HepG2 (cell line): ENCODE measurements at regions not wholly inside any gene's neighbourhood (a gene's known extent, or its start where the extent isn't known, plus 50 kb on each side); places are given as distances from the start of the nearest gene placed in this dataset.
A peak's percentile ranks its signal among the peaks of the same experiment; 100 is the strongest.

Experiments used
- CREM ChIP-seq, 2 experiments: sonication (generic) in 1 of 2; formaldehyde crosslinking in 1 of 2; IDR thresholded peaks; 2 replicates each; pipeline versions ENCODE4 v1.4.0 to v1.6.1; 2016 to 2020; ENCODE audit warnings: antibody characterized with exemption in 1 of 2, mild to moderate bottlenecking in 1 of 2, missing genetic modification reagents in 1 of 2
- ELF3 ChIP-seq: IDR thresholded peaks from 2 replicates; pipeline ENCODE4 v1.6.1; 2016; ENCODE audit warnings: missing genetic modification reagents, missing compliant biosample characterization
- GPN1 ChIP-seq: sonication (generic); formaldehyde crosslinking; IDR thresholded peaks from 2 replicates; pipeline ENCODE4 v1.5.1; 2020; ENCODE audit warnings: missing genetic modification reagents, borderline replicate concordance
- HHEX ChIP-seq: IDR thresholded peaks from 2 replicates; pipeline ENCODE4 v1.6.1; 2016; ENCODE audit warnings: control low read depth
- MTF2 ChIP-seq: sonication (generic); formaldehyde crosslinking; IDR thresholded peaks from 2 replicates; pipeline ENCODE4 v1.5.0; 2020; ENCODE audit warnings: missing genetic modification reagents, borderline replicate concordance
- RAD21 ChIP-seq: fragments of 450-650 bp; formaldehyde crosslinking; IDR thresholded peaks from 2 replicates; pipeline ENCODE4 v1.5.0; 2020; ENCODE audit warnings: mild to moderate bottlenecking
- SMYD3 ChIP-seq: sonication (generic); formaldehyde crosslinking; IDR thresholded peaks from 2 replicates; pipeline ENCODE4 v1.8.1; 2023; ENCODE audit warnings: mild to moderate bottlenecking, missing genetic modification reagents
- TAF15 ChIP-seq: fragments of 200-400 bp; formaldehyde crosslinking; IDR thresholded peaks from one replicate; pipeline ENCODE4 v1.6.1; 2018; ENCODE audit warnings: mild to moderate bottlenecking, low read depth, low read length; ENCODE audit not compliant: poor library complexity, severe bottlenecking
- XBP1 ChIP-seq: sonication (generic); formaldehyde crosslinking; IDR thresholded peaks from 2 replicates; pipeline ENCODE4 v1.5.0; 2020; ENCODE audit warnings: missing genetic modification reagents
- XRCC5 ChIP-seq: fragments of 200-400 bp; formaldehyde crosslinking; optimal IDR thresholded peaks from 2 replicates; pipeline ENCODE3; 2017; ENCODE audit warnings: mild to moderate bottlenecking, low read length
- ZFP37 ChIP-seq: sonication (generic); formaldehyde crosslinking; IDR thresholded peaks from 2 replicates; pipeline ENCODE4 v1.4.0; 2020; ENCODE audit warnings: missing genetic modification reagents, borderline replicate concordance
- ZMYM2 ChIP-seq: sonication (generic); formaldehyde crosslinking; IDR thresholded peaks from 2 replicates; pipeline ENCODE4 v1.8.0; 2022; ENCODE audit warnings: mild to moderate bottlenecking, missing genetic modification reagents
- ZNF747 ChIP-seq: sonication (generic); formaldehyde crosslinking; IDR thresholded peaks from 2 replicates; pipeline ENCODE4 v1.8.1; 2023; ENCODE audit warnings: missing genetic modification reagents, mild to moderate bottlenecking, borderline replicate concordance
- TF ChIP-seq, protein P1 (sequence below): IDR thresholded peaks from 2 replicates; pipeline ENCODE4 v1.6.1; 2016
- TF ChIP-seq, protein P2 (sequence below): sonication (generic); formaldehyde crosslinking; conservative IDR thresholded peaks from 2 replicates; pipeline ENCODE4 v1.8.0; 2022; ENCODE audit warnings: mild to moderate bottlenecking, moderate library complexity, missing genetic modification reagents
- TF ChIP-seq, protein P3 (sequence below): sonication (generic); formaldehyde crosslinking; IDR thresholded peaks from 2 replicates; pipeline ENCODE4 v1.8.1; 2023; ENCODE audit warnings: mild to moderate bottlenecking, inconsistent platforms, moderate library complexity, missing genetic modification reagents, borderline replicate concordance
- TF ChIP-seq, protein P4 (sequence below): sonication (generic); formaldehyde crosslinking; IDR thresholded peaks from 2 replicates; pipeline ENCODE4 v1.9.0; 2022; ENCODE audit warnings: low read depth, missing genetic modification reagents
- TF ChIP-seq, protein P5 (sequence below): sonication (generic); formaldehyde crosslinking; conservative IDR thresholded peaks from 2 replicates; pipeline ENCODE4 v1.4.0; 2020; ENCODE audit warnings: mild to moderate bottlenecking, missing genetic modification reagents, moderate library complexity
- TF ChIP-seq, protein P6 (sequence below): sonication (generic); formaldehyde crosslinking; IDR thresholded peaks from 2 replicates; pipeline ENCODE4 v1.5.0; 2020; ENCODE audit warnings: missing genetic modification reagents

DNA sequence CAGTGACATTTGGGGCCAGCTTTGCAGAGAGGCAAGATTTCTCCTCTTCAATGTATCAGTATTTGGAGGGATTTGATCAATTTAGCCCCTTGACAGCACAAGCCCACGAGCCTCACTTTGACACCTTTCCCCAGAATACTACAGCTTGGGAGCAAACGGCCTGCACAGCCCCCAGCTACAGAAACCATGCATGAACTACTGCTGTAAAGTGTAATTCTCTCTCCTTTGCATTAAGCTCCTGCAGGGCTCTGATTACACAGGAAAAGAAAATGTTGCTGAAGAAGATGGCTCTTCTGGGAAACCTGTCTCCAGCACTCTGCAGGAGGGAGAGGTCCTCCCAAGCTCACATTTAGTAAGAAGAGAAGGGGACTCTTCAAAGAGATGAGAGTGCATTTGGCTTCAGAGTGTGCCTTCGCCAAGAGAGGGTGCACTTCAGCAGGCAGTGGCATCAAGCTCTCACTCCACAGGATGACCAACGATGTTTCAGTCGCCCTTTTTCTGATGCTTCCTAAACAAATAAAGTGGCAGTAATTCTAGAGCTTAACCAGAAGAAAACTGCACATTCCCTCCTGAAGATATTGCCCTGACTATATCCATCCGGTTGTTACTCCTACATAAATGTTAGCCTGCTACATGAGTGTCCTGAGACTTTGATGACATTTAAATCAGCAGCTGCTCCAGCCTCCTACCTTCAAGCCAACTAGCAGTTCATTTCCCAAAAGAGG lies 272.2 kb downstream of the AUH start (continued):
- TF ChIP-seq, protein P1, sequence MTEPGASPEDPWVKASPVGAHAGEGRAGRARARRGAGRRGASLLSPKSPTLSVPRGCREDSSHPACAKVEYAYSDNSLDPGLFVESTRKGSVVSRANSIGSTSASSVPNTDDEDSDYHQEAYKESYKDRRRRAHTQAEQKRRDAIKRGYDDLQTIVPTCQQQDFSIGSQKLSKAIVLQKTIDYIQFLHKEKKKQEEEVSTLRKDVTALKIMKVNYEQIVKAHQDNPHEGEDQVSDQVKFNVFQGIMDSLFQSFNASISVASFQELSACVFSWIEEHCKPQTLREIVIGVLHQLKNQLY: no peak
- TF ChIP-seq GPN1 (CRISPR knock-in tag) (no peak), TAF15 (no peak), ZNF747 (CRISPR knock-in tag) (no peak), SMYD3 (CRISPR knock-in tag) (no peak), MTF2 (CRISPR knock-in tag) (no peak), ELF3 (peak; percentile 9; the same call in 1 of the 2 replicates), HHEX (CRISPR knock-in tag) (no peak), ZFP37 (no peak), CREM (IDR thresholded peaks at IDR 0.05) (no peak), CREM (CRISPR knock-in tag; IDR thresholded peaks at IDR 0.05) (no peak), XRCC5 (peak; percentile 48), RAD21 (peak; percentile 74; the same call in 1 of the 2 replicates), XBP1 (CRISPR knock-in tag) (no peak), ZMYM2 (no peak)
- TF ChIP-seq, protein P2, sequence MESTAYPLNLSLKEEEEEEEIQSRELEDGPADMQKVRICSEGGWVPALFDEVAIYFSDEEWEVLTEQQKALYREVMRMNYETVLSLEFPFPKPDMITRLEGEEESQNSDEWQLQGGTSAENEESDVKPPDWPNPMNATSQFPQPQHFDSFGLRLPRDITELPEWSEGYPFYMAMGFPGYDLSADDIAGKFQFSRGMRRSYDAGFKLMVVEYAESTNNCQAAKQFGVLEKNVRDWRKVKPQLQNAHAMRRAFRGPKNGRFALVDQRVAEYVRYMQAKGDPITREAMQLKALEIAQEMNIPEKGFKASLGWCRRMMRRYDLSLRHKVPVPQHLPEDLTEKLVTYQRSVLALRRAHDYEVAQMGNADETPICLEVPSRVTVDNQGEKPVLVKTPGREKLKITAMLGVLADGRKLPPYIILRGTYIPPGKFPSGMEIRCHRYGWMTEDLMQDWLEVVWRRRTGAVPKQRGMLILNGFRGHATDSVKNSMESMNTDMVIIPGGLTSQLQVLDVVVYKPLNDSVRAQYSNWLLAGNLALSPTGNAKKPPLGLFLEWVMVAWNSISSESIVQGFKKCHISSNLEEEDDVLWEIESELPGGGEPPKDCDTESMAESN (CRISPR knock-in tag): no peak
- TF ChIP-seq, protein P3, sequence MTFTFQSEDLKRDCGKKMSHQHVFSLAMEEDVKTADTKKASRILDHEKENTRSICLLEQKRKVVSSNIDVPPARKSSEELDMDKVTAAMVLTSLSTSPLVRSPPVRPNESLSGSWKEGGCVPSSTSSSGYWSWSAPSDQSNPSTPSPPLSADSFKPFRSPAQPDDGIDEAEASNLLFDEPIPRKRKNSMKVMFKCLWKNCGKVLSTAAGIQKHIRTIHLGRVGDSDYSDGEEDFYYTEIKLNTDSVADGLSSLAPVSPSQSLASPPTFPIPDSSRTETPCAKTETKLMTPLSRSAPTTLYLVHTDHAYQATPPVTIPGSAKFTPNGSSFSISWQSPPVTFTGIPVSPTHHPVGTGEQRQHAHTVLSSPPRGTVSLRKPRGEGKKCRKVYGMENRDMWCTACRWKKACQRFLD (CRISPR knock-in tag): no peak
- TF ChIP-seq, protein P4, sequence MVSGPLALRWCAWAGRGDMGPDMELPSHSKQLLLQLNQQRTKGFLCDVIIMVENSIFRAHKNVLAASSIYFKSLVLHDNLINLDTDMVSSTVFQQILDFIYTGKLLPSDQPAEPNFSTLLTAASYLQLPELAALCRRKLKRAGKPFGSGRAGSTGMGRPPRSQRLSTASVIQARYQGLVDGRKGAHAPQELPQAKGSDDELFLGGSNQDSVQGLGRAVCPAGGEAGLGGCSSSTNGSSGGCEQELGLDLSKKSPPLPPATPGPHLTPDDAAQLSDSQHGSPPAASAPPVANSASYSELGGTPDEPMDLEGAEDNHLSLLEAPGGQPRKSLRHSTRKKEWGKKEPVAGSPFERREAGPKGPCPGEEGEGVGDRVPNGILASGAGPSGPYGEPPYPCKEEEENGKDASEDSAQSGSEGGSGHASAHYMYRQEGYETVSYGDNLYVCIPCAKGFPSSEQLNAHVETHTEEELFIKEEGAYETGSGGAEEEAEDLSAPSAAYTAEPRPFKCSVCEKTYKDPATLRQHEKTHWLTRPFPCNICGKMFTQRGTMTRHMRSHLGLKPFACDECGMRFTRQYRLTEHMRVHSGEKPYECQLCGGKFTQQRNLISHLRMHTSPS (CRISPR knock-in tag): no peak
- TF ChIP-seq, protein P5, sequence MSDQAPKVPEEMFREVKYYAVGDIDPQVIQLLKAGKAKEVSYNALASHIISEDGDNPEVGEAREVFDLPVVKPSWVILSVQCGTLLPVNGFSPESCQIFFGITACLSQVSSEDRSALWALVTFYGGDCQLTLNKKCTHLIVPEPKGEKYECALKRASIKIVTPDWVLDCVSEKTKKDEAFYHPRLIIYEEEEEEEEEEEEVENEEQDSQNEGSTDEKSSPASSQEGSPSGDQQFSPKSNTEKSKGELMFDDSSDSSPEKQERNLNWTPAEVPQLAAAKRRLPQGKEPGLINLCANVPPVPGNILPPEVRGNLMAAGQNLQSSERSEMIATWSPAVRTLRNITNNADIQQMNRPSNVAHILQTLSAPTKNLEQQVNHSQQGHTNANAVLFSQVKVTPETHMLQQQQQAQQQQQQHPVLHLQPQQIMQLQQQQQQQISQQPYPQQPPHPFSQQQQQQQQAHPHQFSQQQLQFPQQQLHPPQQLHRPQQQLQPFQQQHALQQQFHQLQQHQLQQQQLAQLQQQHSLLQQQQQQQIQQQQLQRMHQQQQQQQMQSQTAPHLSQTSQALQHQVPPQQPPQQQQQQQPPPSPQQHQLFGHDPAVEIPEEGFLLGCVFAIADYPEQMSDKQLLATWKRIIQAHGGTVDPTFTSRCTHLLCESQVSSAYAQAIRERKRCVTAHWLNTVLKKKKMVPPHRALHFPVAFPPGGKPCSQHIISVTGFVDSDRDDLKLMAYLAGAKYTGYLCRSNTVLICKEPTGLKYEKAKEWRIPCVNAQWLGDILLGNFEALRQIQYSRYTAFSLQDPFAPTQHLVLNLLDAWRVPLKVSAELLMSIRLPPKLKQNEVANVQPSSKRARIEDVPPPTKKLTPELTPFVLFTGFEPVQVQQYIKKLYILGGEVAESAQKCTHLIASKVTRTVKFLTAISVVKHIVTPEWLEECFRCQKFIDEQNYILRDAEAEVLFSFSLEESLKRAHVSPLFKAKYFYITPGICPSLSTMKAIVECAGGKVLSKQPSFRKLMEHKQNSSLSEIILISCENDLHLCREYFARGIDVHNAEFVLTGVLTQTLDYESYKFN (CRISPR knock-in tag): no peak
- TF ChIP-seq, protein P6, sequence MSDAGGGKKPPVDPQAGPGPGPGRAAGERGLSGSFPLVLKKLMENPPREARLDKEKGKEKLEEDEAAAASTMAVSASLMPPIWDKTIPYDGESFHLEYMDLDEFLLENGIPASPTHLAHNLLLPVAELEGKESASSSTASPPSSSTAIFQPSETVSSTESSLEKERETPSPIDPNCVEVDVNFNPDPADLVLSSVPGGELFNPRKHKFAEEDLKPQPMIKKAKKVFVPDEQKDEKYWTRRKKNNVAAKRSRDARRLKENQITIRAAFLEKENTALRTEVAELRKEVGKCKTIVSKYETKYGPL (CRISPR knock-in tag): no peak
